SH-SY5Y (cell line): ENCODE measurements at regions not wholly inside any gene's neighbourhood (a gene's known extent, or its start where the extent isn't known, plus 50 kb on each side); places are given as distances from the start of the nearest gene placed in this dataset.

Experiments used
- GATA2 ChIP-seq: IDR thresholded peaks from 2 replicates; pipeline ENCODE4 v1.6.1; 2011; ENCODE audit warnings: mild to moderate bottlenecking, low read depth, low read length
- GATA3 ChIP-seq: IDR thresholded peaks from 2 replicates; pipeline ENCODE4 v1.6.1; 2011; ENCODE audit warnings: low read depth, mild to moderate bottlenecking, low read length, moderate library complexity

DNA sequence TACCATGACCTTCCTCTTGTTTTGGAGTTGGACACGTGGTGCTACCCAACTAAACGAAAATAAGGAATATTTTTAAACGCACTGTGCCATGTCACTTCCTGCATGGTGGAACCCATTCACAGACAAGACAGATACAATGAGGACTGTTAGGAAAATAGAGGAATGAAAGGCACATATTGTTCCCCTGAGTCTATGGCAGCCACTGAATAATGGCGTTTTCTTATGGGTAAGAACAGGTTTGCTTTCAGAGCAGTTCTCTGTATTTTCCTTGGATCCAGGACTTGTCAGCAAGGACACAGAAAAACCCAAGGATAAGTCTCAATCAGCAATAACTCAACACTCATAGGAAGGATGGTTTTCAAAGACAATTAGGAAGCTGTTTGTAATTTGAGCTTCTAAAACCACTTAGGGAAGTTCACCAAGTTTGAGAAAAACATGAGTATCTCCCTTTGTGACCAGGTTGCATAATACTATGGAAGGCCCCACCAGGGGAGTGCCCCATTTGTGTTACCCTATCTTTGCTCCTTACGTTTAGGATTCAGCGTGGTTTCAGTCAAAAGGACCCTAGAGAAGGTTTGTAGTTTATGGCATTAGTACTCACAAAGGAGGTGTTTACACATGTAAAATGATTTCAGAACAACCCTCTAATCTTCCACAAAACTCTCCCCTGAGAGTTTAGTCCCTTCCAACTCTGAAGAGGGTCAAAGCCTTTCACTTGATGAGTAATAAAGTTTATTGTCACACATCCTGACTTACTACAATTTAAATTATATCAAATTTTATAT is 487.2 kb upstream of the ATP11B start:
- TF ChIP-seq GATA2 (no peak), GATA3 (no peak)
